SK-N-SH (cell line): ENCODE measurements at regions not wholly inside any gene's neighbourhood (a gene's known extent, or its start where the extent isn't known, plus 50 kb on each side); places are given as distances from the start of the nearest gene placed in this dataset.

ENCODE experiments used
- NFIC ChIP-seq: IDR thresholded peaks from 2 replicates; pipeline ENCODE4 v1.4.0; 2012; ENCODE audit warnings: borderline replicate concordance
- TF ChIP-seq, protein P1 (sequence below): fragments of 200-600 bp; sonication (generic); IDR thresholded peaks from 2 replicates; pipeline ENCODE4 v1.6.1; 2017; ENCODE audit warnings: antibody characterized with exemption, mild to moderate bottlenecking, moderate library complexity
- TF ChIP-seq, protein P2 (sequence below): IDR thresholded peaks from 2 replicates; pipeline ENCODE4 v1.4.0; 2012; ENCODE audit warnings: low read depth

DNA sequence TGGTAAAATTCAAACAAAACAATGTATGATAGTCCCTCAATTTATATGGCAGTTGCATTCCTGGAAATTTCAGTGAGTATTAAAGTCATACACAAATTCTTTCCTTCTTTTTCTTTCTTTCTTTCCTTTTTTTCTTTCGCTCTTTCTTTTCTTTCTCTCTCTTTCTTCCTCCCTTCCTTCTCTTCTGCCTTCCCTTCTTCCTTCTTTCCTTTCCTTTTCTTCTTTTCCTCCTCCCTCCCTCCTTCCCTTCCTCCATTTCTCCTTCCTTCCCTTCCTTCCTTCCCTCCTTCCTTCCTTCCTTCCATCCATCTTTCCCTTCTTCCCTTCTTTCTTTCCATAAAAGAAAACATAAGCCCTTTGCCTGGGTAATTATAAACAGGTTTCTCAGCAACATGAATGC lies 58.1 kb upstream of the HSPB3 start:
- TF ChIP-seq, protein P1, sequence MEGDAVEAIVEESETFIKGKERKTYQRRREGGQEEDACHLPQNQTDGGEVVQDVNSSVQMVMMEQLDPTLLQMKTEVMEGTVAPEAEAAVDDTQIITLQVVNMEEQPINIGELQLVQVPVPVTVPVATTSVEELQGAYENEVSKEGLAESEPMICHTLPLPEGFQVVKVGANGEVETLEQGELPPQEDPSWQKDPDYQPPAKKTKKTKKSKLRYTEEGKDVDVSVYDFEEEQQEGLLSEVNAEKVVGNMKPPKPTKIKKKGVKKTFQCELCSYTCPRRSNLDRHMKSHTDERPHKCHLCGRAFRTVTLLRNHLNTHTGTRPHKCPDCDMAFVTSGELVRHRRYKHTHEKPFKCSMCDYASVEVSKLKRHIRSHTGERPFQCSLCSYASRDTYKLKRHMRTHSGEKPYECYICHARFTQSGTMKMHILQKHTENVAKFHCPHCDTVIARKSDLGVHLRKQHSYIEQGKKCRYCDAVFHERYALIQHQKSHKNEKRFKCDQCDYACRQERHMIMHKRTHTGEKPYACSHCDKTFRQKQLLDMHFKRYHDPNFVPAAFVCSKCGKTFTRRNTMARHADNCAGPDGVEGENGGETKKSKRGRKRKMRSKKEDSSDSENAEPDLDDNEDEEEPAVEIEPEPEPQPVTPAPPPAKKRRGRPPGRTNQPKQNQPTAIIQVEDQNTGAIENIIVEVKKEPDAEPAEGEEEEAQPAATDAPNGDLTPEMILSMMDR: no peak
- TF ChIP-seq NFIC: no peak
- TF ChIP-seq, protein P2, sequence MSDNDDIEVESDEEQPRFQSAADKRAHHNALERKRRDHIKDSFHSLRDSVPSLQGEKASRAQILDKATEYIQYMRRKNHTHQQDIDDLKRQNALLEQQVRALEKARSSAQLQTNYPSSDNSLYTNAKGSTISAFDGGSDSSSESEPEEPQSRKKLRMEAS: no peak
